ENCODE measurements at regions not wholly inside any gene's neighbourhood (a gene's known extent, or its start where the extent isn't known, plus 50 kb on each side); places are given as distances from the start of the nearest gene placed in this dataset.

DNA sequence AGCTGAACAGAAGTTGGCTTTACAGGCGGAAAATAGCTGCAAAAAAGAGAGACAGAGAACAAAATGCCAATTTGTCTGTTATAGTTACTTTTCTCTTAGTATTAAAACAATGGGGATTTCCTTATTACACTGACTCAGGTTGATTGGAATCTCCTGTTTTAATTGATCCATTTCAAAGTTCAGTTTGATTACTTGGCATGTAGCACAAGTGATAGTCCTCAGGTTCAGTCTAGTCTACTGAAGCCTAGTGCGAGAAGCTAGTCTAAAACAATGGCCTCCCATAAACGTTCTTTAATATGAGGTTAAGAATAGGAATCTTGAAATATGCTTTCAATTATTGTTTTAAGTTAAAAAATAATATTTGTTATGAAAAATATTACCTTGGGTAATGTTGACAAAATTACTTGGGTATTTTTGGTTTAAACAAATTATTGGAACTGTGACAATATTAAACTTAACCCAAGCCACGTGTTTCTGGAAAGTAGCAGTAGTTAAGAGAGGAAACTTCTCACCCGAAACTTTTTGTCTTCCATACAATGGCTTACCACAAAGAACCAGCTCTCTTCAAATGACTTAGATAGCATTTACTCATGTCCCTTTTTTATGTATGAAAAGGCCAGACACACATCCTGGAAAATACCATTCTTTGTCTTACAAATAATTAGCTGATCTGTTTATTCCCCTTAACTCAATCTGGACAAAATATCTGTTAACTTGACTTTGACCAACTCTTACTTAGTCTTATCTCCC lies 1326.2 kb upstream of the TMEFF2 start:
- TF ChIP-seq EZH2 (IDR thresholded peaks at IDR 0.05) (no peak), RAD21 (IDR thresholded peaks at IDR 0.05; ENCODE audit: low read depth) (no peak), POLR2AphosphoS5 (IDR thresholded peaks at IDR 0.05; ENCODE audit: low read depth, low read length) (no peak), SIN3A (IDR thresholded peaks at IDR 0.05; ENCODE audit: low read depth) (no peak), POLR2A (IDR thresholded peaks at IDR 0.05; ENCODE audit: borderline replicate concordance, extremely low read depth, insufficient read depth, insufficient read length) (no peak), CBX3 (IDR thresholded peaks at IDR 0.05; ENCODE audit: low read depth) (no peak)
- TF ChIP-seq, protein P1, sequence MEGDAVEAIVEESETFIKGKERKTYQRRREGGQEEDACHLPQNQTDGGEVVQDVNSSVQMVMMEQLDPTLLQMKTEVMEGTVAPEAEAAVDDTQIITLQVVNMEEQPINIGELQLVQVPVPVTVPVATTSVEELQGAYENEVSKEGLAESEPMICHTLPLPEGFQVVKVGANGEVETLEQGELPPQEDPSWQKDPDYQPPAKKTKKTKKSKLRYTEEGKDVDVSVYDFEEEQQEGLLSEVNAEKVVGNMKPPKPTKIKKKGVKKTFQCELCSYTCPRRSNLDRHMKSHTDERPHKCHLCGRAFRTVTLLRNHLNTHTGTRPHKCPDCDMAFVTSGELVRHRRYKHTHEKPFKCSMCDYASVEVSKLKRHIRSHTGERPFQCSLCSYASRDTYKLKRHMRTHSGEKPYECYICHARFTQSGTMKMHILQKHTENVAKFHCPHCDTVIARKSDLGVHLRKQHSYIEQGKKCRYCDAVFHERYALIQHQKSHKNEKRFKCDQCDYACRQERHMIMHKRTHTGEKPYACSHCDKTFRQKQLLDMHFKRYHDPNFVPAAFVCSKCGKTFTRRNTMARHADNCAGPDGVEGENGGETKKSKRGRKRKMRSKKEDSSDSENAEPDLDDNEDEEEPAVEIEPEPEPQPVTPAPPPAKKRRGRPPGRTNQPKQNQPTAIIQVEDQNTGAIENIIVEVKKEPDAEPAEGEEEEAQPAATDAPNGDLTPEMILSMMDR (IDR thresholded peaks at IDR 0.05 in 2 of 3, conservative IDR thresholded peaks at IDR 0.05 in 1 of 3; ENCODE audit: borderline replicate concordance in 1 of 3, insufficient read depth in 1 of 3, low read depth in 2 of 3, low read length in 2 of 3) = no peak
- TF ChIP-seq, protein P2, sequence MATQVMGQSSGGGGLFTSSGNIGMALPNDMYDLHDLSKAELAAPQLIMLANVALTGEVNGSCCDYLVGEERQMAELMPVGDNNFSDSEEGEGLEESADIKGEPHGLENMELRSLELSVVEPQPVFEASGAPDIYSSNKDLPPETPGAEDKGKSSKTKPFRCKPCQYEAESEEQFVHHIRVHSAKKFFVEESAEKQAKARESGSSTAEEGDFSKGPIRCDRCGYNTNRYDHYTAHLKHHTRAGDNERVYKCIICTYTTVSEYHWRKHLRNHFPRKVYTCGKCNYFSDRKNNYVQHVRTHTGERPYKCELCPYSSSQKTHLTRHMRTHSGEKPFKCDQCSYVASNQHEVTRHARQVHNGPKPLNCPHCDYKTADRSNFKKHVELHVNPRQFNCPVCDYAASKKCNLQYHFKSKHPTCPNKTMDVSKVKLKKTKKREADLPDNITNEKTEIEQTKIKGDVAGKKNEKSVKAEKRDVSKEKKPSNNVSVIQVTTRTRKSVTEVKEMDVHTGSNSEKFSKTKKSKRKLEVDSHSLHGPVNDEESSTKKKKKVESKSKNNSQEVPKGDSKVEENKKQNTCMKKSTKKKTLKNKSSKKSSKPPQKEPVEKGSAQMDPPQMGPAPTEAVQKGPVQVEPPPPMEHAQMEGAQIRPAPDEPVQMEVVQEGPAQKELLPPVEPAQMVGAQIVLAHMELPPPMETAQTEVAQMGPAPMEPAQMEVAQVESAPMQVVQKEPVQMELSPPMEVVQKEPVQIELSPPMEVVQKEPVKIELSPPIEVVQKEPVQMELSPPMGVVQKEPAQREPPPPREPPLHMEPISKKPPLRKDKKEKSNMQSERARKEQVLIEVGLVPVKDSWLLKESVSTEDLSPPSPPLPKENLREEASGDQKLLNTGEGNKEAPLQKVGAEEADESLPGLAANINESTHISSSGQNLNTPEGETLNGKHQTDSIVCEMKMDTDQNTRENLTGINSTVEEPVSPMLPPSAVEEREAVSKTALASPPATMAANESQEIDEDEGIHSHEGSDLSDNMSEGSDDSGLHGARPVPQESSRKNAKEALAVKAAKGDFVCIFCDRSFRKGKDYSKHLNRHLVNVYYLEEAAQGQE (IDR thresholded peaks at IDR 0.05; ENCODE audit: low read depth) = no peak

Data from HCT116 (cell line).